ENCODE measurements at regions not wholly inside any gene's neighbourhood (a gene's known extent, or its start where the extent isn't known, plus 50 kb on each side); places are given as distances from the start of the nearest gene placed in this dataset.

- ATAC-seq (no peak), DNase-seq (ENCODE audit: low spot score) (no peak)
- no peak overlapping the region for H3K4me3 Mint-ChIP-seq
- H3K4me1 Mint-ChIP-seq = no peaks in the 10 kb centered on the region
- ChIA-PET POLR2A (no interaction called here), CTCF (no interaction called here)
- H3K27ac Mint-ChIP-seq = no peak overlapping the region
- no peaks in the 10 kb centered on the region for H3K9me3 Mint-ChIP-seq
- H3K36me3 Mint-ChIP-seq = no peaks in the 10 kb centered on the region
- no peaks in the 10 kb centered on the region for H3K27me3 Mint-ChIP-seq (ENCODE audit: low read depth)
- TF ChIP-seq ZMAT4 (CRISPR knock-in tag; IDR thresholded peaks at IDR 0.05) (no peak), FOXJ3 (CRISPR knock-in tag; IDR thresholded peaks at IDR 0.05; ENCODE audit: borderline replicate concordance) (no peak), CTCF (IDR thresholded peaks at IDR 0.05) (no peak), USF2 (CRISPR knock-in tag; IDR thresholded peaks at IDR 0.05) (no peak), EMX1 (CRISPR knock-in tag; IDR thresholded peaks at IDR 0.05) (no peak), FOXK1 (CRISPR knock-in tag; IDR thresholded peaks at IDR 0.05) (no peak), AFF4 (CRISPR knock-in tag; IDR thresholded peaks at IDR 0.05; ENCODE audit: borderline replicate concordance) (no peak), ZNF532 (CRISPR knock-in tag; IDR thresholded peaks at IDR 0.05; ENCODE audit: borderline replicate concordance) (no peak), ATF3 (CRISPR knock-in tag; conservative IDR thresholded peaks at IDR 0.05) (no peak), ZNF423 (CRISPR knock-in tag; IDR thresholded peaks at IDR 0.05) (no peak), ZNF416 (CRISPR knock-in tag; IDR thresholded peaks at IDR 0.05) (no peak), HMGA2 (CRISPR knock-in tag; IDR thresholded peaks at IDR 0.05) (no peak), E2F4 (CRISPR knock-in tag; IDR thresholded peaks at IDR 0.05; ENCODE audit: borderline replicate concordance, low read depth) (no peak), ZSCAN18 (CRISPR knock-in tag; IDR thresholded peaks at IDR 0.05) (no peak), IRF2 (CRISPR knock-in tag; IDR thresholded peaks at IDR 0.05; ENCODE audit: borderline replicate concordance, low read depth) (no peak), CBFB (CRISPR knock-in tag; IDR thresholded peaks at IDR 0.05; ENCODE audit: low read depth) (no peak), CDX4 (CRISPR knock-in tag; IDR thresholded peaks at IDR 0.05; ENCODE audit: borderline replicate concordance) (no peak), ELF4 (CRISPR knock-in tag; IDR thresholded peaks at IDR 0.05; ENCODE audit: low read depth) (no peak), SP1 (CRISPR knock-in tag; conservative IDR thresholded peaks at IDR 0.05) (no peak), HMGXB4 (CRISPR knock-in tag; IDR thresholded peaks at IDR 0.05) (no peak)
Measured at GRCh38 chr15:96746665-96747064, 416.2 kb downstream of the NR2F2 start.

All from WTC11 (cell line).